SU-DHL-6 (cell line): ENCODE measurements at regions not wholly inside any gene's neighbourhood (a gene's known extent, or its start where the extent isn't known, plus 50 kb on each side); places are given as distances from the start of the nearest gene placed in this dataset.

ENCODE experiments used
- H2AFZ ChIP-seq: fragments of 200-600 bp; sonication (generic); 2 replicates; pipeline ENCODE4 v1.6.1; 2014; ENCODE audit warnings: low read depth, mild to moderate bottlenecking, moderate library complexity, mixed read lengths, antibody characterized with exemption, low read length; ENCODE audit not compliant: severe bottlenecking
- H3F3A ChIP-seq: fragments of 200-600 bp; shearing (Covaris generic); 2 replicates; pipeline ENCODE4 v1.6.0; 2016; ENCODE audit warnings: antibody characterized with exemption, mild to moderate bottlenecking; ENCODE audit not compliant: insufficient read depth
- H3K27ac ChIP-seq: fragments of 200-600 bp; sonication (generic); 2 replicates; pipeline ENCODE4 v1.5.1; 2016; ENCODE audit warnings: low read depth, mild to moderate bottlenecking, low read length, moderate library complexity, mixed read lengths
- H3K27me3 ChIP-seq: fragments of 200-600 bp; sonication (generic), shearing (Covaris generic); 2 replicates; pipeline ENCODE4 v1.6.0; 2014; ENCODE audit warnings: mild to moderate bottlenecking, low read length
- H3K36me3 ChIP-seq: fragments of 200-600 bp; sonication (generic); 2 replicates; pipeline ENCODE4 v1.6.1; 2014; ENCODE audit warnings: mild to moderate bottlenecking, low read length, mixed read lengths
- H3K4me2 ChIP-seq: fragments of 300-600, 200-600 bp; shearing (Covaris generic), sonication (generic); 2 replicates; pipeline ENCODE4 v1.6.0; 2014; ENCODE audit warnings: low read length, low read depth, mild to moderate bottlenecking; ENCODE audit not compliant: poor library complexity, severe bottlenecking
- H3K4me3 ChIP-seq: fragments of 200-600 bp; sonication (generic); 2 replicates; pipeline ENCODE4 v1.5.1; 2014; ENCODE audit warnings: antibody characterized with exemption, low read length, mild to moderate bottlenecking, mixed read lengths; ENCODE audit not compliant: insufficient read depth, poor library complexity, severe bottlenecking
- H3K79me2 ChIP-seq: fragments of 200-600 bp; sonication (generic); 2 replicates; pipeline ENCODE4 v1.6.1; 2014; ENCODE audit warnings: mild to moderate bottlenecking, low read length, moderate library complexity; ENCODE audit not compliant: insufficient read depth
- H3K9ac ChIP-seq: fragments of 200-600 bp; sonication (generic); 2 replicates; pipeline ENCODE4 v1.7.0; 2014; ENCODE audit warnings: mild to moderate bottlenecking, low read length
- H3K9me2 ChIP-seq: fragments of 200-600 bp; sonication (generic); replicated peaks from 2 replicates; pipeline ENCODE4 v1.6.1; 2014; ENCODE audit warnings: low read length; ENCODE audit not compliant: insufficient read depth
- H3K9me3 ChIP-seq: fragments of 200-600 bp; sonication (generic); 2 replicates; pipeline ENCODE4 v1.6.1; 2014; ENCODE audit warnings: low read length, mixed read lengths; ENCODE audit not compliant: insufficient read depth
- H4K20me1 ChIP-seq: fragments of 200-600 bp; sonication (generic); 2 replicates; pipeline ENCODE4 v1.6.1; 2014; ENCODE audit warnings: low read depth, mild to moderate bottlenecking, antibody characterized with exemption, low read length, moderate library complexity, mixed read lengths
- EZH2phosphoT487 ChIP-seq: fragments of 200-600 bp; sonication (generic), shearing (Covaris generic); conservative IDR thresholded peaks from 2 replicates; pipeline ENCODE4 v1.6.1; 2018; ENCODE audit warnings: mild to moderate bottlenecking, antibody characterized with exemption, low read length, moderate library complexity, mixed read lengths
- TF ChIP-seq, protein P1 (sequence below): fragments of 200-600 bp; sonication (generic); IDR thresholded peaks from one replicate; pipeline ENCODE4 v1.5.1; 2017; ENCODE audit warnings: antibody characterized with exemption, mild to moderate bottlenecking, low read length, moderate library complexity; ENCODE audit not compliant: insufficient read depth, poor library complexity, severe bottlenecking

DNA sequence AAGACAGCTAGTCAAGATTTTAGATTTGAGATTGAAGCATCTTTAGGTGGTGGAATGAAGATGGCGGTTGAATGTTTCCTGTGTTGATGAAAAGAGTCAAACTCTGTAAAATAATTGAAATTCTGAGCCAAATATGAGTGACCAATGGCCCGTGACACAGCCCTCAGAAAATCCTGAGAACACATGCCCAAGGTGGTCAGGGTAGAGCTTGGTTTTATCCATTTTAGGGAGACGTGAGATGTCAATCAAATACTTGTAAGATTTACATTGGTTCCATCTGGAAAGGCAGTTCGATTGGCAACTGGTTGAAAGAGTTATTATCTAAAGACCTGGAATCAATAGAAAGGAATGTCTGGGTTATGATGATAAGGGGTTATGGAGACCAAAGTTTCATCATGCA lies 198.0 kb upstream of the AGAP1 start:
- Histone ChIP-seq H3K9me3 (no peaks in the 10 kb centered on the region), H2AFZ (no peak overlapping the region), H3K9me2 (no peaks in the 10 kb centered on the region), H3K9ac (no peak overlapping the region), H3K79me2 (no peaks in the 10 kb centered on the region), H3K27me3 (no peaks in the 10 kb centered on the region), H3K36me3 (no peaks in the 10 kb centered on the region), H3F3A (no peaks in the 10 kb centered on the region), H4K20me1 (no peaks in the 10 kb centered on the region), H3K4me3 (no peak overlapping the region), H3K27ac (no peak overlapping the region), H3K4me2 (no peak overlapping the region)
- TF ChIP-seq EZH2phosphoT487 = no peak
- TF ChIP-seq, protein P1, sequence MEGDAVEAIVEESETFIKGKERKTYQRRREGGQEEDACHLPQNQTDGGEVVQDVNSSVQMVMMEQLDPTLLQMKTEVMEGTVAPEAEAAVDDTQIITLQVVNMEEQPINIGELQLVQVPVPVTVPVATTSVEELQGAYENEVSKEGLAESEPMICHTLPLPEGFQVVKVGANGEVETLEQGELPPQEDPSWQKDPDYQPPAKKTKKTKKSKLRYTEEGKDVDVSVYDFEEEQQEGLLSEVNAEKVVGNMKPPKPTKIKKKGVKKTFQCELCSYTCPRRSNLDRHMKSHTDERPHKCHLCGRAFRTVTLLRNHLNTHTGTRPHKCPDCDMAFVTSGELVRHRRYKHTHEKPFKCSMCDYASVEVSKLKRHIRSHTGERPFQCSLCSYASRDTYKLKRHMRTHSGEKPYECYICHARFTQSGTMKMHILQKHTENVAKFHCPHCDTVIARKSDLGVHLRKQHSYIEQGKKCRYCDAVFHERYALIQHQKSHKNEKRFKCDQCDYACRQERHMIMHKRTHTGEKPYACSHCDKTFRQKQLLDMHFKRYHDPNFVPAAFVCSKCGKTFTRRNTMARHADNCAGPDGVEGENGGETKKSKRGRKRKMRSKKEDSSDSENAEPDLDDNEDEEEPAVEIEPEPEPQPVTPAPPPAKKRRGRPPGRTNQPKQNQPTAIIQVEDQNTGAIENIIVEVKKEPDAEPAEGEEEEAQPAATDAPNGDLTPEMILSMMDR = no peak

DNA sequence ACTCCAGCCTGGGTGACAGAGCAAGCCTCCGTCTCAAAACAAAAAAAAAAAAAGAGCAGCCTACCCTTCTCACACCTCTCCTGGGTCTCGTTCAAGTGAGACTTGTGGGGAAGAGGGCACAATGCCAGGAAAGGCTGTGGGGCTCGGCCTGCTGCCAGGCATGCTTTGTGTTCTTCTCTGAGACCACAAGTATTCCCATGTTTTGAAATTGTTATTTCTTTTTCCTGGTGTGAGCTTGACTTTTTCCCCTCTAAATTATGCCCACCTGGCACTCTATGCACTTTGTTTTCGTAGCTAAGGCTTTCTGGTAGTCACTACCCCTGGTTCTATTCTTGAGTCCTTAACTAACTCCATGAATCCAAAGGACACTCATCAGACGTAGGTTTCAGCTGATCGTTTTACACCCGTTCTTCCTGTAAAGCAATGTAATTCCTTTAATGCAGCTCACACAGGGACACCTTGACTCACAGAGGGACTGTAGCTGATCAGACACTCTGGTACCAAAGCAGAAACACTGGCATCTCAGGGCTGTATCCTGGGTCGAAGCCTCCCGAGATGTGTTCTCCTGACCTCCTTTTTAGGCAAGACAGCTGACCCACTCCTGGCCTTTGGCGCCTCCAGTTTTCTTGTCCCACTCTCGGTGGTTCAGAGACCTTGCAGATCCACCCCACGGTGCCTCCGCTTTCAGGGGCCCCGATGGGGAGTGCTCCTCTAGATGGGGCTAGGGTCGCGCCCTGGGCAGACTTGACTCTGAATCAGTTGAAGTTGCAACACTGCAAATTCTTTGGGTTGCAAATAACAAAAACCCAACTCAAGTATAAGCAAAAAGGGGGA lies 193.3 kb upstream of the AGAP1 start:
- H3K79me2 ChIP-seq = no peaks in the 10 kb centered on the region
- no peaks in the 10 kb centered on the region for H3F3A ChIP-seq
- H3K9me3 ChIP-seq = no peaks in the 10 kb centered on the region
- no peak overlapping the region for H3K4me2 ChIP-seq
- no peak overlapping the region for H3K9ac ChIP-seq
- no peak for TF ChIP-seq EZH2phosphoT487
- TF ChIP-seq, protein P1 = no peak
- H3K27ac ChIP-seq = no peak overlapping the region
- no peaks in the 10 kb centered on the region for H3K9me2 ChIP-seq
- H4K20me1 ChIP-seq = no peaks in the 10 kb centered on the region
- H3K27me3 ChIP-seq = no peaks in the 10 kb centered on the region
- H2AFZ ChIP-seq = no peak overlapping the region
- no peak overlapping the region for H3K4me3 ChIP-seq
- H3K36me3 ChIP-seq = no peaks in the 10 kb centered on the region

DNA sequence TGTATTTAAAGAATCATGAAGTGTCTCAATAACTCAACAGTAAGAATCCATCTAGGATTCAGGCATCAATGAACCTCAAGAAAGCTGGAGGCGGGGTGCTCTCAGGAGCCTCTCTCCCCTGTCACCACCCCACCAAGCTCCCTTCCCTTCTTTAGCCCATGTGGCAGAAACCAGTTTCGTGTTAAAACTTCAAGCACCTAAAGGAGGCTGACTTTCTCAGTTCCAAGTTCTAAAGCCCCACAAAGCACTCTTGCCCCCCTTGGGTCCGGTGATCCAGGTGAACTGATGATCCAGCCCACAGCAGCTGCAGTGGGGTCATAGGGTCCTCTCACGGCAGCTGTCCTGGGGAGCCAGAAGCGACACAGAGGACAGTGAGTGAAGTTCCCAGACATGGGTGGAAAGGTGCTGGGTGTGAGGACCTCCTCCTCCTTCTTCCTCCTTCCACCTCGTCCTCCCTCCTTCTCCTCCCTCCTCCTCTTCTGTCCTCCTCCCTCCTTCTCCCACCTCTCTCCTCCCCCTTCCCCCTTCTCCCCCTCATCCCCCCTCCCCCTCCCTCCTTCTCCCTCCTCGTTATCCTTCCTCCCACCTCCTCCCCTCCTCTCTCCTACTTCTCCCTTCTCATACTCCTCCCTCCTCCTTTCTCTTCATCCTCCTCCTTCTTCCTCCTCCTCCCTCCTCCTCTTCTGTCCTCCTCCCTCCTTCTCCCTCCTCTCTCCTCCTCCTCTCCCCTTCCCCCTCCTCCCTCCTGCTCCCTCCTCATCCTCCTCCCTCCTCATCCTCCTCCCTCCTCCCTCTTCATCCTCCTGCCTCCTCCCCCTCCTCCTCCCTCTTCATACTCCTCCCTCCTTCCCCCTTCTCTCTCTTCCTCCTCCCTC lies 192.4 kb upstream of the AGAP1 start:
- Histone ChIP-seq H3K27me3 (no peaks in the 10 kb centered on the region), H3K36me3 (no peaks in the 10 kb centered on the region), H4K20me1 (no peaks in the 10 kb centered on the region), H3K9me2 (no peaks in the 10 kb centered on the region), H3K27ac (no peak overlapping the region), H3K9me3 (no peaks in the 10 kb centered on the region), H3F3A (no peaks in the 10 kb centered on the region), H3K79me2 (no peaks in the 10 kb centered on the region), H3K9ac (no peak overlapping the region), H3K4me3 (no peak overlapping the region), H3K4me2 (no peak overlapping the region), H2AFZ (no peak overlapping the region)
- TF ChIP-seq EZH2phosphoT487 = no peak
- TF ChIP-seq, protein P1 = no peak
